Spleen (tissue), 11 donors: ENCODE measurements at regions not wholly inside any gene's neighbourhood (a gene's known extent, or its start where the extent isn't known, plus 50 kb on each side); places are given as distances from the start of the nearest gene placed in this dataset.

Experiments used
- DNase-seq: peaks from one replicate; pipeline ENCODE4 v3.0.0-alpha.2; 2020
- H3K27ac ChIP-seq, 8 donors: fragments of 200-600 bp; sonication (generic) in 7 of 8; 1 replicate in 4 of 8; 2 replicates in 4 of 8; pipeline versions ENCODE4 v1.5.0 to v1.8.0; 2016 to 2021; ENCODE audit warnings: inconsistent platforms in 4 of 8, mild to moderate bottlenecking in 4 of 8, moderate library complexity in 1 of 8
- H3K27me3 ChIP-seq, 7 donors: fragments of 200-600 bp; sonication (generic) in 6 of 7; replicated peaks in 1 of 7; 1 replicate in 4 of 7; 2 replicates in 3 of 7; pipeline versions ENCODE4 v1.5.0 to v1.8.0; 2016 to 2021; ENCODE audit warnings: inconsistent platforms in 3 of 7, mild to moderate bottlenecking in 1 of 7
- H3K36me3 ChIP-seq, 6 donors: fragments of 200-600 bp; sonication (generic) in 5 of 6; 1 replicate in 4 of 6; 2 replicates in 2 of 6; pipeline versions ENCODE4 v1.5.0 to v1.8.0; 2016 to 2021; ENCODE audit warnings: inconsistent platforms in 2 of 6
- H3K4me1 ChIP-seq, 6 donors: fragments of 200-600 bp; sonication (generic) in 5 of 6; 1 replicate in 3 of 6; 2 replicates in 3 of 6; pipeline versions ENCODE4 v1.5.0 to v1.8.0; 2016 to 2021; ENCODE audit warnings: inconsistent platforms in 3 of 6
- H3K4me3 ChIP-seq, 8 donors: fragments of 200-600 bp; sonication (generic) in 7 of 8; 1 replicate in 4 of 8; 2 replicates in 4 of 8; pipeline versions ENCODE4 v1.5.0 to v1.8.0; 2016 to 2021; ENCODE audit warnings: inconsistent platforms in 4 of 8, mild to moderate bottlenecking in 4 of 8, moderate library complexity in 2 of 8
- H3K9me3 ChIP-seq, 8 donors: fragments of 200-600 bp; sonication (generic) in 7 of 8; 1 replicate in 4 of 8; 2 replicates in 4 of 8; pipeline versions ENCODE4 v1.5.0 to v1.8.0; 2016 to 2021; ENCODE audit warnings: inconsistent platforms in 4 of 8
- CTCF ChIP-seq, 11 experiments: fragments of 200-600 bp in 7 of 11; fragments of 450-650 bp in 4 of 11; sonication (generic) in 4 of 11; IDR thresholded peaks in 8 of 11; conservative IDR thresholded peaks in 3 of 11; 1 replicate in 7 of 11; 2 replicates in 4 of 11; pipeline versions ENCODE4 v1.4.0 to v1.8.0; 2016 to 2021; ENCODE audit warnings: antibody characterized with exemption in 11 of 11, inconsistent platforms in 4 of 11, mild to moderate bottlenecking in 1 of 11
- POLR2A ChIP-seq, 3 donors: fragments of 450-650 bp; IDR thresholded peaks; one replicate each; pipeline ENCODE4 v1.5.1; 2017; ENCODE audit warnings: antibody characterized with exemption in 3 of 3, mild to moderate bottlenecking in 1 of 3
- POLR2AphosphoS5 ChIP-seq, 3 donors: sonication (generic); formaldehyde crosslinking; IDR thresholded peaks; one replicate each; pipeline ENCODE4 v1.5.1; 2017; ENCODE audit warnings: antibody characterized with exemption in 3 of 3
- WGBS, 5 donors: extraction: QIAGEN DNeasy Blood & Tissue Kit in 3 of 5; methylation state at CpG; one replicate each; pipeline versions ENCODE4 v1.1.5 to v1.1.7; 2013 to 2018; 5-methylcytosine and 5-hydroxymethylcytosine counted together
- intact Hi-C: fragments of 100-400 bp; cut with DNase I; formaldehyde crosslinking; loops from one replicate; pipeline ENCODE4 v1.15.0; 2023; ENCODE audit warnings: low total_unique reads
- donor health status: healthy with polysubstance abuse.
- donor health status: DM: no; HTN: no; CAD: no; lungs with moderate emphysema.
- donor health status: DM: no; HTN: no; CAD: no.
- donor health status: Bipolar disorder and iron deficiency.
- donor health status: healthy.
- donor health status: DM: no; HTN: no; CAD: no.
- donor health status: DM: yes; HTN: yes; CAD: no.

- Histone ChIP-seq H3K27ac (no peak overlapping the region), H3K36me3 (no peaks in the 10 kb centered on the region), H3K27me3 (no peaks in the 10 kb centered on the region), H3K4me3 (no peak overlapping the region), H3K4me1 (no peaks in the 10 kb centered on the region), H3K9me3 (no peaks in the 10 kb centered on the region)
- WGBS, 5 donors, result 48 to 78% (median 70%) methylated on average over 3 of the region's 3 CpGs
- intact Hi-C loops, result no loop called here
- no peak for DNase-seq
- TF ChIP-seq POLR2A (IDR thresholded peaks at IDR 0.05) (no peak), POLR2AphosphoS5 (IDR thresholded peaks at IDR 0.05) (no peak), CTCF (IDR thresholded peaks at IDR 0.05 in 8 of 11, conservative IDR thresholded peaks at IDR 0.05 in 3 of 11) (no peak)
Measured at GRCh38 chrX:82658492-82658891, 849.6 kb upstream of the POU3F4 start.

GRCh38 chrX:82666355-82666754, 841.7 kb upstream of the POU3F4 start:
- 42 to 57% (median 52%) methylated on average over 3 of the region's 3 CpGs for WGBS, 5 donors
- H3K36me3 ChIP-seq, result no peaks in the 10 kb centered on the region
- no peak for DNase-seq
- H3K4me3 ChIP-seq, result no peak overlapping the region
- peaks cover 0 to 12% (median 1%) of the 10 kb centered on the region in 8 donors for H3K9me3 ChIP-seq
- H3K4me1 ChIP-seq, result no peaks in the 10 kb centered on the region
- intact Hi-C loops, result no loop called here
- no peak overlapping the region for H3K27ac ChIP-seq
- TF ChIP-seq POLR2A (IDR thresholded peaks at IDR 0.05), result no peak
- no peak for TF ChIP-seq POLR2AphosphoS5 (IDR thresholded peaks at IDR 0.05)
- H3K27me3 ChIP-seq, result no peaks in the 10 kb centered on the region

GRCh38 chrX:82675104-82675503, 833.0 kb upstream of the POU3F4 start:
- intact Hi-C loops, result no loop called here
- H3K4me3 ChIP-seq, result no peak overlapping the region
- no peaks in the 10 kb centered on the region for H3K36me3 ChIP-seq
- H3K27ac ChIP-seq, result no peak overlapping the region
- no peak for DNase-seq
- no peaks in the 10 kb centered on the region for H3K4me1 ChIP-seq
- TF ChIP-seq POLR2AphosphoS5 (IDR thresholded peaks at IDR 0.05), result no peak
- TF ChIP-seq POLR2A (IDR thresholded peaks at IDR 0.05), result no peak
- TF ChIP-seq CTCF (IDR thresholded peaks at IDR 0.05 in 8 of 11, conservative IDR thresholded peaks at IDR 0.05 in 3 of 11), result no peak
- H3K27me3 ChIP-seq, result no peaks in the 10 kb centered on the region
- peaks cover 0 to 9% (median 0%) of the 10 kb centered on the region in 8 donors for H3K9me3 ChIP-seq

- WGBS, 5 donors, result 33 to 55% (median 42%) methylated on average over 2 of the region's 2 CpGs
- intact Hi-C loops, result no loop called here
- no peak for DNase-seq
- H3K4me1 ChIP-seq, result no peaks in the 10 kb centered on the region
- no peaks in the 10 kb centered on the region for H3K27me3 ChIP-seq
- no peak overlapping the region for H3K4me3 ChIP-seq
- H3K9me3 ChIP-seq, result peaks cover 0 to 9% (median 0%) of the 10 kb centered on the region in 8 donors
- TF ChIP-seq CTCF (IDR thresholded peaks at IDR 0.05 in 8 of 11, conservative IDR thresholded peaks at IDR 0.05 in 3 of 11) (peak in 2 of 11 experiments; percentile 13 to 20), POLR2AphosphoS5 (IDR thresholded peaks at IDR 0.05) (no peak)
- H3K27ac ChIP-seq, result no peak overlapping the region
- no peaks in the 10 kb centered on the region for H3K36me3 ChIP-seq
Measured at GRCh38 chrX:82676386-82676785, 831.7 kb upstream of the POU3F4 start.

- no peak overlapping the region for H3K27ac ChIP-seq
- no peaks in the 10 kb centered on the region for H3K36me3 ChIP-seq
- DNase-seq, result no peak
- WGBS, 5 donors, result 69 to 90% (median 82%) methylated on average over 3 of the region's 3 CpGs
- no peak for TF ChIP-seq POLR2A (IDR thresholded peaks at IDR 0.05)
- no peak for TF ChIP-seq CTCF (IDR thresholded peaks at IDR 0.05 in 8 of 11, conservative IDR thresholded peaks at IDR 0.05 in 3 of 11)
- H3K27me3 ChIP-seq, result no peaks in the 10 kb centered on the region
- H3K9me3 ChIP-seq, result peaks cover 0 to 9% (median 0%) of the 10 kb centered on the region in 8 donors
- intact Hi-C loops, result no loop called here
- no peak overlapping the region for H3K4me3 ChIP-seq
- H3K4me1 ChIP-seq, result no peaks in the 10 kb centered on the region
Measured at GRCh38 chrX:82677286-82677685, 830.8 kb upstream of the POU3F4 start.
